HG03196 (cell line): ENCODE measurements at regions not wholly inside any gene's neighbourhood (a gene's known extent, or its start where the extent isn't known, plus 50 kb on each side); places are given as distances from the start of the nearest gene placed in this dataset.
"Not testable (repeated sequence)": the region's sequence is repeated elsewhere in the genome, so short reads cannot be mapped to it uniquely, and the experiment has no call there.

Source experiments
- ATAC-seq: cut with Tn5 transposase; IDR thresholded peaks from one replicate; pipeline ENCODE4 v1.9.1; 2021; ENCODE audit not compliant: unreplicated experiment

DNA sequence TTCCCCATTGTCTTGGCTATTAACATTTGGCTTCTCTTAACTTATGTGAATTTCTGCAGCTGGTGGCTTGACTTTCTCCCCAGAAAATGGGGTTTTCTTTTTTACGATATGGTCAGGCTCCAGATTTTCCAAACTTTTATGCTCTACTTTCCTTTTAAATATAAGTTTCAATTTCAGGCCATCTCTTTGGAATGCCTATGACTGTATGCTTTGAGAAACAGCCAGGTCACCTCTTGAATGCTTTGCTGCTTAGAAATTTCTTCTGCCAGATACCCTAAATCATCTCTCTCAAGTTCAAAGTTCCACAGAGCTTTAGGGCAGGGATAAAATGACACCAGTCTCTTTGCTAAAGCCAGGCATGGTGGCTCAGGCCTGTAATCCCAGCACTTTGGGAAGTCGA lies 212.9 kb upstream of the SMIM31 start:
- no peak for ATAC-seq

DNA sequence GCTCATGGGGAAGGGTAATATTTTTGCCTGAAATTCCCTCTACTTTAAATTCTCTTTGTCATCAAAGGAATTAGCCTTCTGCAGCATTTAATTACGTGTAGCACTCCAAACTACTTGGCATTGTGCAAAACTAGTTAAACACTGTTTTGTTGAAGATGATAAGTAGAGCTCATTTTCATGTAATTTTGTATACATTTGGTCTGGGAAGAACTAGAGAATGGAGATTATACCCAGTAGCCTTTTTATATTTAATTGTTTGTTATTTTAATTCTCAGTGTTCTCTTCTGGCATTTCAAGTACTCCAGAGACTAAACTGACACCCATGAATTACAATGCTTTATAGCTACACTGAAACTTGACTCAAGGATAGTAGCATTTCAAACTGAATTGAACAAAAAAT lies 211.5 kb upstream of the SMIM31 start:
- no peak for ATAC-seq

GRCh38 chr4:164550989-164551712 lies 202.8 kb upstream of the SMIM31 start:
- ATAC-seq, result no peak

GRCh38 chr4:164551713-164552040 lies 202.3 kb upstream of the SMIM31 start:
- ATAC-seq, result no peak

DNA sequence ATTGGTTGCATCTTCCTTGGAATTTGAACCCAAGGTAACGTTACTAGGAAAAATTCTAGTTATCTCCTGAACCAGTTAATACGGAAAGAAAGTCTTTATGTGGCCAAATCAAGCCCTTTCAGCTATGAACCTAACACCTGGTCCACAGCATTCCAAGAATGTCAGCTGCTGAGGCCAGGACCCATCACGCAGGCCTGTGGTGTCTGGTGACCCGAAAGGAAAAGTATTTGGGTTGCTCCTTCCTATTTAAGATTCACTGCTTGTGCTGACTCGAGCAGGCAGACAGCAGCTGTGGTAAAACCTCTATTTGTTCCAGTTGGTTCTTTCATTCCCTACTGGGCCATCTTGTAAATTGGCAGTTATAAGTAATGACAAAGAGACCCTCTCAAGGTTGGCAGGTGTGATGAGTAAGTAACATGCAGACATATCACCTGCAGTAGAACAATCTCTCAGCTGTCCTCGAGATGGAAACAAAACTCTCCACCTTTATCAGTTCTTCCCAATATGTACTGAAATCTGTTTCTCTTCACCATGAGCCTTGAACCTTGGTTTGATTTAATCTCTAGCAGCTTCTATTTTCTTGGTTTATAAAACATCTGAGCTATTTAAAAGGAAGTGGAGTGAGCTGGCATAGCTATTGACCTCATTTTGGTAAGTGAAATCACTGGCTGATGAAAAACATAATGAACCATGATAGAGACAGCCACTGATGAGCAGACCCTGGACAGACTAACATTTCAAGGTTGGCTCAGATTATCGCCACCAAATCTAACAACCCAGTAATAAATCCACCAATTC lies 182.1 kb upstream of the SMIM31 start:
- no peak for ATAC-seq

GRCh38 chr4:164572877-164573279 lies 181.1 kb upstream of the SMIM31 start:
- no peak for ATAC-seq

- no peak for ATAC-seq
Measured at GRCh38 chr4:164575861-164576260, 178.1 kb upstream of the SMIM31 start.

DNA sequence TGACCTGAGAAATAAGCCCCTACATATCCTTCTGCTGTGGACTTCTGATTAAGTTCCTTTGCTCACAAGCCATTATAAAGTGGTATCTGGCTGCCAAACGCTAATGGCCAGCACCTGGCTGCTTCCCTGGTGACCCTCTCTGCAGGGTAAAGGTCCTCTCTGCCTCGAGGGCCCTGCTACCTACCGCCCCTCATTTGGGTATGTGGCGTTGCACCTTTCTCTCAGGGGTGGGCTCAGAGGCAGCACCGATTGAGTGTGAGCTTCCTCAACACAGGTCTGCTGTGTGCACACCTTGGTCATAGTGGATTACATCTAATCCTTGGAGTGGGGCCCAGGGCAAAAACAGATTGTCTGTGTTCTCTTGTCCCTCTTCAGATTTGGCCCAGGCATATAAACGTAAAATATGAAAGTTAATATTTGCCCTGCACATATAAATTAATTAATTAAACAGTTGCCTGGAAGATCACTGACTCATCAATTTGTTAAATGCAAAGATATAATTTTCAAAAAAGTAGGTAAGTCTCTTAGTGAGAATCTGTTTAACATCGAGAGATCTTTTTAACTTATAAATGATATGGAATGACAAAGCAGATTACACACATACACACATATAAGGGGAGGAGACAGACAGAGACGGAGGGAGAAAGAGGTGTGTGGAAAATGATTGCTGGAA lies 174.5 kb upstream of the SMIM31 start:
- ATAC-seq, result no peak

DNA sequence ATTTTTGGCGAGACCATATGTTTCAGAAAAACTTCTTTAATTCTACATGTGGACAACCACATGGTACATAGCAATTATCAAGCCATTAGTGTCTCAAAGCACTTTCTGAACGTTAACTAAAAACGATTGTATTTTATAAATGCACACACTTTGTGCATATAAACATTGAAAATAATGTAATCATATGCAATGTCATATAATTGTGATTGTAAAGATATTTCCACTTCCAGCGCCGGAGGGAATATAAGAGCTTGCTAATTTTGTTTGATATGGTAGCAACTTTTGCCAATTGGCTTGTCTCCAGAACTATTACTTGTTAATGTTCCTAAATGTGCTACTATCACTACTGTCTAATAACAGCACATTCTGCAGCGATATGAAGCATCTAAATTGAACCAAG lies 162.3 kb upstream of the SMIM31 start:
- no peak for ATAC-seq

GRCh38 chr4:164595751-164596150 lies 158.2 kb upstream of the SMIM31 start:
- no peak for ATAC-seq

DNA sequence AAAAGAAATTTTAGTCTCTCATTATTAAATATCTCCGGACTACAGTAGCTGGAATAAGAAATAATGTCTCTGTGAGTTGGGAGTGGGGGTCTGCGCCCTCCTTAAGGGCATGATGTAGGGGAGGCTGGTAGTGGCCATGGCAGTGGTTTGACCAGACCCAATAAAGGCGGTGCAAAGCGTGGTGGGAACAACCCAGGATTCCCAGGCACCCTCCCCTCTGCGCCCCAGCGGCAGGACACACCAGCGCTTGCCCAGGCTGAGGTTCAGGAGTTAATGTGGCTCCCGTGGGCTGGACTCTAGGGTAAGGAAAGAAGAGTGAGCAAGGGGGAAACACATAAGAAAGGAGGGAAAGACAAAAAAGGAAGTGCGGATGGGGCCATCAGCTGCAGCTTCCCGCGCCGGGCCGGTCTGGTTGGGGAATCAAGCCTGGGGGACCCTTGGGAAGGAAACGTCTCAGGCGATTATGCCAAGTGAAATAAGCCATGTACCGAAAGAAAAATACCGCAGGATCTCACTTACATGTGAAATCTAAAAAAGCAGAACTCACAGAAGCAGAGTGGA lies 157.5 kb upstream of the SMIM31 start:
- no peak for ATAC-seq

GRCh38 chr4:164596927-164597326 lies 157.0 kb upstream of the SMIM31 start:
- ATAC-seq, result no peak

GRCh38 chr4:164601653-164602052 lies 152.3 kb upstream of the SMIM31 start:
- no peak for ATAC-seq

GRCh38 chr4:164605791-164606190 lies 148.1 kb upstream of the SMIM31 start:
- ATAC-seq, result not testable (repeated sequence)

- ATAC-seq, result peak; percentile 97
Measured at GRCh38 chr4:164606478-164606877, 147.5 kb upstream of the SMIM31 start.

- no peak for ATAC-seq
Measured at GRCh38 chr4:164613256-164613655, 140.7 kb upstream of the SMIM31 start.

GRCh38 chr4:164613792-164614191 lies 140.1 kb upstream of the SMIM31 start:
- ATAC-seq, result no peak

- no peak for ATAC-seq
Measured at GRCh38 chr4:164614329-164614728, 139.6 kb upstream of the SMIM31 start.

- ATAC-seq, result no peak
Measured at GRCh38 chr4:164614999-164615398, 138.9 kb upstream of the SMIM31 start.

GRCh38 chr4:164615964-164616363 lies 138.0 kb upstream of the SMIM31 start:
- no peak for ATAC-seq

DNA sequence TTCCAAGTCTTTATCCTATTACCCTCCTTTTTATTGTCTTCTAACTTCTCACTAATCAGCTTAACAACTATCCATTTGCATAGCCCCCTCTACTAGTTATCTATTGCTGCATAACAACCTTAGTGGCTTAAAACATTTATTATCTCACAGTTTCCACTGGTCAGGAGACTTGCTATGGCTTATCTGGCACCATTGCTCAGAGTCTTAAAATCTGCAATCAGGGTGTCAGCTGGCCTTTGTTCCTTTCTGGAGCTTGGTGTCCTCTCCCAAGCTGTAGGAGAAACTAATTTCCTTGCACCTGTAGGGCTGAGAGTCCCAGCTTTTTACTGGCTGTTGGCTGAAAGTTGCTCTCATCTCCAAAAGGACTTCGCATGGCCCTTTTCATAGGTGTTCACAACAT lies 137.0 kb upstream of the SMIM31 start:
- ATAC-seq, result no peak

GRCh38 chr4:164617426-164617825 lies 136.5 kb upstream of the SMIM31 start:
- no peak for ATAC-seq
